Skeletal muscle cell (primary cell): ENCODE measurements at regions not wholly inside any gene's neighbourhood (a gene's known extent, or its start where the extent isn't known, plus 50 kb on each side); places are given as distances from the start of the nearest gene placed in this dataset.
"Not testable (repeated sequence)": the region's sequence is repeated elsewhere in the genome, so short reads cannot be mapped to it uniquely, and the experiment has no call there.

Experiments
- DNase-seq: peaks from one replicate; pipeline ENCODE4 v3.0.0-alpha.2; 2010; ENCODE audit warnings: low read depth
- H3K4me3 ChIP-seq: 2 replicates; pipeline ENCODE4 v1.5.1; 2011; ENCODE audit warnings: low read depth, mild to moderate bottlenecking, control low read depth, low read length, moderate library complexity

DNA sequence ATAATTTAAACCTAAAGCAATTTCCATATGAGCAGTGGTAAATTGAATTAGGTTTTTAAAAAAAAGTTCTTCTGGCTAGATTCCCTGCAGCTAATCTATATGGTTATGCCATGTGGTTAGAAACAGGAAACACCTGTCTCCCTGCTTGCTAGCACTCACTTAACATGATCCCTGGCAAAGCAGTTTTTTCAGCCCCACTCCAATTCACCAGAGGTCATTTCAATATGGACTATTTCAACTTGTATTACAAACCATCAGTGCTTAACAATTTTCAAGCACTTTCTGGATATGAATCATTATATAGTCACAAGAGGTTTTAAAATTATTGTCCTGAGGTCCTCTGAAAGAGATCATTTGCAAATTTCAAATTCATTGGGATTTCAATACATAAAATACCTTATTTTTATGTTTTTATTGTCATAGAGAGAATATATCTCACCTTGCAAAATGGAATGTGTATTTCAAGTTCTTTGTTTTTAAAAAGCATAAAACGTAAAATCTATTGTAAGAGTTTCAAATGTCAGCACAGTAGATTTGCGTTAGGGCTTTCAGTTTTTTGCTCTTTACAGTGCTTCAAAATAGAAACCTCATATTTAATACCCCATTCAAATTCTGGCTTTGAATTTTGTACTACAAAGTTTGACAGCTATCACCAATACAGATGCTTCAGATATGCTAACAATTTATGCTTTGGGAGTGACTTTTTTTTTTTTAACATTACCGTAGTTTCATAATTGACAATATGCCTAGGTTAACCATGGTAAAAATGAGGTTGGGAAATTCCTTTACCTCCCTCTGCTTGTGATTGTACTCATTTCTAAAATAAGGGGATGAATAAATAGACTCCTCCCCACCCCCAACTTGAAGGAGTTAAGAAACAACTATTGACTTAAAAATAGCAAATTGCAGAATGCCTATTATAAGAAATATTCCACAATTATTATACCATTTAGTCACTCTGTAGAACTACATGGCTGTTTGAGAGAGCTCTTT is 117.5 kb upstream of the HGF start:
- DNase-seq: no peak
- no peak overlapping the region for H3K4me3 ChIP-seq

DNA sequence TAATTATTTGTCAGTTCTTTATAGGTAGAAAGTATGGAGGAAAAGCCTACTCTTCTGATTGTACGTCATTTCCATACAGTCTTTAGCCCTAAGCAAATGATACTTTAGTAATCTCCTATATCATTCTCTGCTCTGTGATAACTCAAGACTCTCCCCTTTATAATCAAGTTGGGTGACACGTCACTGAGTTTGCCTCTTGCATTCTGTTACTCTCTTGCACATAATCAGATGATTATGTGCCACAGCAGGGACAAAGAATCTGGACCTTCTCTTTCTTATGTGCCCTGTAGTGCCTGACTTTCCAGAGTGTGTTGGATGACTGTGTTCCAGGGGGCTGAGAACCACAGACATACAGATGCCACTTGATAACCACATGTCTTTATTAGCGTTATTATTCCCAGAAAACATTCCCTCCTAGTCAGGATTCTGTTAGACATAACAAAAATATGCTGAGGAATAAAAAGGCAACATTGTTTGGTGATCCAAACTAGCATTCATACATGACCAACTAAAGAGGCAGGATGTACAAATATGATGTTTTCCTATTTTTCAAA is 116.4 kb upstream of the HGF start:
- no peak for DNase-seq

DNA sequence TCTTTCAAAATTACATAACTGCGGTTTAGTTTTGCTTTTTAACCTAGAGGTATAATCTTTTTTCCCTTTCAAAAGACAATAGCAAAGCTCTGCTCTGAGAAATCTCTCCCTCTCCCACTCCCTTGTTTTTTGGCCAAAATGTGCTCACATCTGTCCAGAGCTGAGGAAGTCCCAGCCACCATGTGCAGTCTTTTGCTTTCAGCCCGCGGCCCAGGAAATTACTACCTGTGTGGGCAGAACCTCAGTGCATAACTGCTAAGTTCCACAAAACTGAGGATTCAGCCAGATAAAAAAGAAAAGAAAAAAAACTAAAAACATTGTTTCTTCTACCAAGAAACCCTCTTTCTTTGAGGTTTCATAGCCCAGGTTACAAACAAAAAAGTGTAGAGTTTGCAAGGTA is 115.0 kb upstream of the HGF start:
- DNase-seq: no peak
- no peak overlapping the region for H3K4me3 ChIP-seq

More for the DNA sequence above, 116.4 kb upstream of the HGF start:
- no peak overlapping the region for H3K4me3 ChIP-seq

DNA sequence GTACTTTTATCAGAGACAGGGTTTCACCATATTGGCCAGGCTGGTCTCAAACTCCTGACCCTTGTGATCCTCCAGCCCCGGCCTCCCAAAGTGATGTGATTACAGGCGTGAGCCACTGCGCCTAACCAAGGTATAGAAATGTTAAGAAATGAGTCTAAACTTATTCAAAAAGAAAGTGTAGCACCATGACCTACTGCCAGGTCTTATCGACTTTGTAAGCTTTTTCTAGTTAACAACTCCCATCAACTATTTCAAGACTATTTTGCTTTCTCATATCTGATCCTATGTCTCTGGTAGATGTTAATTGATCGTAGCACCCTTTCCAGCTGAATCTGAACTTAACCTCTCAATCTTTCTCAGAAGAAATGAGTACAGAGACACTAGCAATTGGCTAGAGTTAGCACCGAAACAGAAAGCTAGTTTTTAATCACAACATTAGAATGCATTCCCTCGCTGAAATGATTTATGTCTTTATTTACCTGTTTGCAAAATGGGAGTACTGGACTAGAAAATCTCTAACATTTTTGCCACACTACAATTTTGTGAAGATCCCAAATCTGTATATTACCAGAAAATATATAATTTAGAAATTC is 114.0 kb upstream of the HGF start:
- H3K4me3 ChIP-seq: no peak overlapping the region
- no peak for DNase-seq

DNA sequence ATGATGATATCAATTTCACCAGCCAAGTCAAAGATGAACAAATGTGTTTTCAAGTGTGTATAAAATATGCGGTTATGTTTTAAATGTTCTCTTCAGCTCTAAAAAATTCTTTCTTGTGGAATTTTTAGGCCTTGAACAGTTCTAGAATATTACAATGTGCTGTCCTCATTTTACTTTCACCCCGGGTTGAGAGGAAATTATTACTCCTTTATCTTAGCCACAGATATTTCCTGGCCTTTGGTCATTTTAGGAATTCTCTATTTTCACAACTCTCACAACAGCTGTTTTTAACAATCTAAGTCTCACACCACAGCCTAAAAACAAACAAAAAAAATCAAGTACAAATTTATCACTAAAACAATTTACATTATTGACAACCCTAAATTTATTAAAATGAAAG is 112.2 kb upstream of the HGF start:
- DNase-seq: no peak
- no peak overlapping the region for H3K4me3 ChIP-seq

DNA sequence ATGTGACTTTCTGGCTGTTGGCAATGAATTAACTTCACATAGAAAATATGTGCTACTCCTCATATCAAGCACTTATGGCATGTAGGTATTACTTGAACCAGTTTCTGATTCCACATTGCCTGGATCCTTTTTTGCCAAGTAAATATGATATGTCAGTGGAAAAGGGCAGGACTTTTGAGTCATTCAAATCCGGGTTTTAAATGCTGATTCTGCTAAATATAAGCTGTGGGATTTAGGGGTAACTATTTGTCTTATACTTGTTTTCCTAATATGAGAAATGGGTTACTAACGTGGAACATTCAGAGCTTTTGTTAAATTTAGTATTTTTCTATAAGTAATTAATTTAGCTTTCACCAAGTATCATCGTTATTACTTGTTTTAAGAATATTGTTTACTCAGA is 108.0 kb upstream of the HGF start:
- H3K4me3 ChIP-seq: no peak overlapping the region
- no peak for DNase-seq

DNA sequence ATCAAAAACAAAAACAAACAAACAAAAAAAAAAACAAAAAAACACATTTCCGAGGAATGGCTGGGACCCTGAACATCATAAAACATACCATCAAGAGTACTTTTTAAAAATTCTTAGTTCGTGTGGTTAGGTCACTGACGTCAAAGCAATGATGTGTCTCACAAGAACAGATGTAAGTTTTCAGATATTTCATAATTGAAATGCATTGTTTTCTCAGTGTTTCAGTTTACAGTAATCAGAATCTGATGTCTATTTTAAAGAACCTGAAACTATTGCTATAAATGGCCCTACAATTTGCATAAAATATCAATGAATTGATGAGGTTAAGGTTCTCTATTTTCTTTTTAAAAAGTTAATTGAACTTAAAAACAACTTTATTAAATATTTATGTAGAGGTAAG is 103.7 kb upstream of the HGF start:
- DNase-seq: no peak
- no peak overlapping the region for H3K4me3 ChIP-seq

DNA sequence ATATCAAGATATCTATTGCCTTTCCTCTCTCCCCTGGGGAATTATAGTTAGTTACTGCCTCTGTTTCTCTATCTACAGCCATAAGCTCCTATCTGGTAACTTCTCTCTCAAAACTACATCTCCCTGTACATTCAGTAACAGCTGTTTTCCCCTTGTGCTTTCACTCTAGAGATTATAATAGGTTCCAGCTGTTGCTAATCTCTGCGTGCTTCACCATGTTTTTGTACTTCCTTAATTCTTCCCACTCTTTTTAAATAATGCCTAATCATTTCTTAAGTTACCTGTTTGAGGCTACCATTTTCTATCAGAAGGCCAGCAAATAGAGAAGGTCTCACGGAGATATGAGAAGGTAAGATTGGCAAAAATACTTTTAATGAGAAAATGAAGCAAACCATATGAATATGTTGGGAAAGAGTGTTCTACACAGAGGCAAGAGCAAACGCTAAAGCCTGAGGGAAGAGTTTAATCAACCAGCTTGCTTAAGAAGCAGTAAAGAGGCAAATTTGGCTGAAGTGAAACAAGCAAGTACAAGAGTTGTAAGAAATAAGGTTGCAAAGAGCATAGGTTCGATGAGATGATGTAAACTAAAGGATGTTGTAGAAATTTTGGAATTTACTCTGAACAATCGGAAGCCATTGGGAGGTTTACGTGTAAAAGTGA is 101.9 kb upstream of the HGF start:
- no peak overlapping the region for H3K4me3 ChIP-seq
- no peak for DNase-seq

DNA sequence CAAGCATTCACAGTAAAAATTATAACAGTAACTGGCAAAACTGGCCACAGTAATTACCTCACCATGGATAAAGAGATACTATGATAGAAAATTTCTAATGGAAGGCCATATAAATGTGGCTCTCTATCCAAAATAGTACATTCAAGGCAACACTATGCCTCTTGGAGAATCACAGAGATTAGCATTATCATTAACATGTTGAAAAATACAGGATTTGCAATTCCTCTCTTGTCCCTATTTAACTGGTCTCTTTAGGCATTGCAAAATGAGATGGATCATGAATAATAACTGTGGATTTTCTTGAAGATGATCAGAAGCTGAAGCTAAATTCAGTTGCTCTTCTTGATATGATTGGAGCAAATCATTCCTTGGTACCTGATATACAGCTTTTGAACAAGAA is 100.8 kb upstream of the HGF start:
- no peak overlapping the region for H3K4me3 ChIP-seq
- no peak for DNase-seq

DNA sequence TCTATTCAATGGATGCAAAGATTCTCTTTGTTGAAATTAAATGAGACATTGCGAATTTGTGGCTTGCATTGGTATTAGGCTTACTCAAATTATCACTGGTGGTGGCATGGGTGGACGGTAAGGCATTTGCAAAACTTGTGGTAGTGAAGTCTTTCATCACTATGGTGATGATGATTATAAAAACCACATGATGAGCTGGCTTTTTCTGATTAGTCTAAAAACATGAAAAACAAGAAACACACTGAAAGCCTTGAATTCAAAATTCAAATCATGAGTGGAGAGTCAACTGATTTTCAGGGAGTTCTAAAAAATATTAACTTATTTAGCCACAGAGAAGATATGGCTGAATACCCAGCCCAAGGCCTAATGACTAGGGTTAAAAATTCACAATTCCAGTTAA is 99.8 kb upstream of the HGF start:
- no peak overlapping the region for H3K4me3 ChIP-seq
- DNase-seq: no peak

DNA sequence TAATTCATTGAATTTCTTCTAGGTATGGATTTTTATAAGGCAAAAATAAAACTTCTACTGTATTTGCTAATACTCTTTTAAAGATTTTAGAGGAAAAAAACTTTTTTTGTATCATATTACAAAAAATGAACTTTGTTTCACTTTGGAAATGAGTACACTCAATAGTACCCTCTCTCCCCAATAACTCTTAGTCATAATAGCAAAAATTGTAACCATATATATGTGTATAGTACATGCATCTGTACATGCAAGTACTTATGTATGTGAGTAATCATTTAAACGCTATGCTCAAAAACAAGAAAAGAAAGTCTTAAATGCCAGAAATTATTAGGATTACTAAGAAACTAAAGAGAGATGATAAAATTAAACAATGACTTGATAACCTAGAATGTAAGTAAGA is 95.9 kb upstream of the HGF start:
- DNase-seq: no peak
- no peak overlapping the region for H3K4me3 ChIP-seq

DNA sequence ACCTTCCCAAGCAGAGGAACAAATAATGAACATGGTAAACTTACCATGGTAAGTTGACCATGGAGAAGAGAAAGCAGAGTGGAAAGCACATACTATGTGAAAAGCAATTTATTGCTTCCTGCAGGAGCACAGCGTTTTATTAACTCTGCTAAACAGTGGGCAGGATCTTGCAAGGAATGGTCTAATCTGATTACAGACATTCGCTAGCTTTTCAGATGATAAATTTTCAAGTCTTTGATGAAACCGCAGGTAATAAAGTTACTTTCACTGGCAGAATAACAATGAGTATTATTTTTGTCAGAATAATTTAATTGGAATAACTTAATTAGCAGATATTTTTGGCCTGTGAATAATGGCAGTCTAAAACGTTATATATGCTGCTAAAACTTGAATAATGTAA is 89.6 kb upstream of the HGF start:
- H3K4me3 ChIP-seq: no peak overlapping the region
- no peak for DNase-seq

DNA sequence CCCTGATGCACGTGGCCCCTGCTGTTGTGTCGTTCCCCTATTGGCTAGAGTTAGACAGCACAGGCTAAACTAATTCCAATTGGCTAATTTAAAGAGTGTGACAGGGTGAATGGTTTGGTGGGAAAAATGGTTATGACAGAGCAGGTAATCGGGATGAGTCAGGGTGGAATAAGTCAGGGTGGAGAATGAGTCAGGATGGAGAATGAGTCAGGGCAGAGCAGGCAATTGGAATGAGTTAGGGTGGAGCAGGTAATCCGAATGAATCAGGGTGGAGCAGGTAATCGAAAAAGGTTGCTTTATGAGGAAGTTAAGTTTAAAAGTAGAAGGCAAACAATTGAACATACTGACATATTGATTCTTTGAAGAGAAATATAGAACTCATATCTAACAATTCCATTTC is 89.0 kb upstream of the HGF start:
- DNase-seq, H3K4me3 ChIP-seq: not testable (repeated sequence)

DNA sequence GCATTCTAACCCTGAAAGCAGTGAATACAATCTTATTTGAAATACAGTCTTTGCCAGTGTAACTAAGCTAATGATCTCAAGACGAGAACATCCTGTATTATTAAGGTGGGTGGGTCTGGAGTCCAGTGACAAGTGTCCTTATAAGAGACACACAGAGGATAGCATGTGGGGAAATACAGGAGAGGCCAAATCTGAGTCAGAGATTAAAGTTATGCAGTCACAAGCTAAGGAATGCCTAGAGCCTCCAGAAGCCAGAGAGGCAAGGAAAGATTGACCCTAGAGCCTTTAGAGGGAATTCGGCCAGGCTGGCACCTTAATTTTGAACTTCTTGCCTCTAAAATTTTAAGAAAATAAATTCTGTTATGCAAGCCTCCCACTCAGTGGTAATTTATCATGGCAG is 87.5 kb upstream of the HGF start:
- no peak for DNase-seq
- no peak overlapping the region for H3K4me3 ChIP-seq

DNA sequence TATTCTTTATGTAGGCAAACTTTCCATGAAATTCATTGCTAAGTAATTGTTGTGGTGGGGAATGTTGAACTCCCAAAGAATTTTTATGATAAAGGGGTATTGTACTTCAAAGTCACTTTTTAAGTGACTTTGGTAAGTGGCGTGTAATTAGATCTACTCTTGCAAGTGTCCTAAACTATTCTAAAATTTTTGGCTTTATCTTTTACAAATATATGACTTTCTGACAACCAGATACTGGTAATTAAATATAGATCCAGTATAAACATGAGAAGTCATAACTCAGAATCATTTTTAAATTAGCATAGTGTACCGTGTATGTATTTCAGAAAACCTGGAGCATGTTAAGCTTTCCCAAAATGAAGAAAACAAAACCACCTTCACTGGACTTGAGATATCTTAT is 84.7 kb upstream of the HGF start:
- H3K4me3 ChIP-seq: no peak overlapping the region
- no peak for DNase-seq

DNA sequence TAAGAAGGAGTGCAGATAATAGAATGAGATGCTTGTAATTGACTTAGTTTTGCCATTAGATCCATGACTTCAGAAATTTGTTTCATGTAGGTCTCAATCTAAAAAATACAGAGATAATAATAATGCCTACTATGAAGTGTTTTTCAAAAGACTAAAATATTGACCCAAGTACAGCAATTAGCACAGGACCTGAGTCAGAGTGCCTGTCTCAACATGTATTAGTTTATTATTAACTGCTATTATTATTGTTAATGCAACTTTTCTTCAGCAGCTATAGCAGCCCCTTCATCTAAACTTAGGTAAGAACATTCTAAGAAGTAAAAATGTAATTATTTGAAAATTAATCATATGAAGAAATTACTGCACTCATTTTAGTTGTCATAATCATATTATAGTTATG is 82.9 kb upstream of the HGF start:
- no peak overlapping the region for H3K4me3 ChIP-seq
- DNase-seq: no peak

DNA sequence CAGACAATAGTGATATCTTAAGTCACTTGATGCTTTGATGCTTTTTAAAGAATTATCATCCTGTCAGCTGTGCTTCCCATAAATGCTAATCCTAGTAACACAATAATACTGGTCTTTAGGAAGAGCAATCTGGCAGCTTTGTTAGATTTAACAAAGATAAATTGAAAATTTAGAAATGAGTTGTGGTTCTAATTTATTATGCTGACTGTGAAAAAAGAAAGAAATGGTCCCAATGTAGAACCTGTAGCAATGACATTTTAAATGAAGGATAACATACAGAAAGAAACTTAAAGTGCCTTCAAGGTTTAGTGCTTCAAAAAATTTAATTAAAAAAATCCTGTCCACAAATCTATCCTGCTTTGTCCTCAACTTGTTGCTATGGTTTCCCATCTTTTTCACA is 81.6 kb upstream of the HGF start:
- H3K4me3 ChIP-seq: no peak overlapping the region
- no peak for DNase-seq

DNA sequence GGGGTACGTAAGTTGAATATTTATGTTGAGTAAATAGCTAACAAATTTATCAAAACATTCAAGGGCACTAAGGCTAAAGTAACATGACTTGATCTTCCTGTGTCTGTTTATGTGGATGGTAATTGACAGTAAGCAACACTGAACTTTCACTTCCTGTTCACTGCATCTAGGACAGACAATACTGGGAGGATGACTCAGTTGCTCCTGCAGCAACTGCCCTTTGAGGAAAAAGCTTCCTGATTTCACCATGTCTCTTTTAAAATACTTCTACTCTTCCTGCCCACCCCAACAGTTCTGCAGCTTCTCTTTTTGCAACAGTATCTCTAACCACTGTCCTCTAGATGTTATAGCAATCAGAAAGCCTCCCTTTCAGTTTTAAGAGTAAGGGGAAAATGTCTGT is 76.6 kb upstream of the HGF start:
- peak; percentile 56 for DNase-seq
- no peak overlapping the region for H3K4me3 ChIP-seq

DNA sequence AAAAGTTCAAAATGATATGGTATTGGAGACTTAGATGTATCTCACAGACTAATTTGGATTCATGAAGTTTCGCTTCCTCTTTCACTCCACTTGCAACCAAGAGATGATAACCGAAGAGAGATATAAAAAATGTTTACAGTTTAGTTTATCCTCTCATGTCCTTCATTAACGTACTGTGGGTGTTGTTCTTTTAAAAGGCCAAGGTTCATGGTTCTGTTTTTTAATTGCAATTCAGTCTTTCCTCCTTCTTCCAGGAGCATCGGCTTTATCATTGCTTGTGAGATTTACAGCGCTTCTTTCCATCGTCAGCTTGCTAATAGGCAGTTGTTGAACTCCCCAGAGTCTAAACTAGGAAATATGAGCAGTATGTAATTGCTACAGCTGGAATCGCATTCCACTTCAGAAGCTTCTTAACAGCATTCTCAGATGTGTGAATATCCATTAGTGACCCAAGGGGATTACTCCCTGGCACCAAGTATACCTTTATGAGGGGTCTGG is 75.9 kb upstream of the HGF start:
- H3K4me3 ChIP-seq: no peak overlapping the region
- peak; percentile 20 for DNase-seq

DNA sequence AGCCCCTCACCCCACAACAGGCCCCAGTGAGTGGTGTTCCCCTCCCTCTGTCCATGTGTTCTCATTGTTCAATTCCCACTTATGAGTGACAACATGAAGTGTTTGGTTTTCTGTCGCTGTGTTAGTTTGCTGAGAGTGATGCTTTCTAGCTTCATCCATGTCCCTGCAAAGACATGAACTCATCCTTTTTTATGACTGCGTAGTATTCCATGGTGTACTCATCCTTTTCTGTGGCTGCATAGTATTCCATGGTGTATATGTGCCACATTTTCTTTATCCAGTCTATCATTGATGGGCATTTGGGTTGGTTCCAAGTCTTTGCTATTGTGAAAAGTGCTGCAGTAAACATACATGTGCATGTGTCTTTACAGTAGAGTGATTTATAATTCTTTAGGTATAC is 73.8 kb upstream of the HGF start:
- not testable (repeated sequence) for DNase-seq, H3K4me3 ChIP-seq
